GM19455 (cell line): ENCODE measurements at regions not wholly inside any gene's neighbourhood (a gene's known extent, or its start where the extent isn't known, plus 50 kb on each side); places are given as distances from the start of the nearest gene placed in this dataset.

Source experiments
- ATAC-seq: cut with Tn5 transposase; IDR thresholded peaks from one replicate; pipeline ENCODE4 v1.9.1; 2021; ENCODE audit not compliant: unreplicated experiment

DNA sequence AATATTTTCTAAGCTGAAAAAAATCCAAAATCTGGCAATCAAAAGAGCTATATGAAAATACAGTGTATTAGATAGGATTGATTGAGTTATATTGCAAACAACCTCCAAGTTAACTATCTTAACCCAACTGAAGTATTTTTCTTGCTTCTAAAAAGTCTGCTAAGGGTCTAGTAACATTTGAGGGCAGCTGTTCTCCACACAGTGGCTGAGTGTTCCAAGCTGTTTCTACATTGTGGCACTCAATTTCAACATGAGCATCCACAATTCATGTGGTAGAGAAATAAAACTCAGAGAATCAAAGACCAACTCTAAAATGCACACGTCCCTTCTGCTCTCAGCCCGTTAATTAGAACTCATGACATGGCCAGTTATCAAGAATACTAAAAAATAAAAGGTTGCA lies 340.0 kb downstream of the C12orf50 start:
- no peak for ATAC-seq

- ATAC-seq: no peak
Observed at GRCh38 chr12:87687362-87687761, 341.8 kb downstream of the C12orf50 start.

- no peak for ATAC-seq
Observed at GRCh38 chr12:87685696-87686095, 343.5 kb downstream of the C12orf50 start.

GRCh38 chr12:87679251-87679650 lies 349.9 kb downstream of the C12orf50 start:
- no peak for ATAC-seq

- no peak for ATAC-seq
Observed at GRCh38 chr12:87678453-87678852, 350.7 kb downstream of the C12orf50 start.

DNA sequence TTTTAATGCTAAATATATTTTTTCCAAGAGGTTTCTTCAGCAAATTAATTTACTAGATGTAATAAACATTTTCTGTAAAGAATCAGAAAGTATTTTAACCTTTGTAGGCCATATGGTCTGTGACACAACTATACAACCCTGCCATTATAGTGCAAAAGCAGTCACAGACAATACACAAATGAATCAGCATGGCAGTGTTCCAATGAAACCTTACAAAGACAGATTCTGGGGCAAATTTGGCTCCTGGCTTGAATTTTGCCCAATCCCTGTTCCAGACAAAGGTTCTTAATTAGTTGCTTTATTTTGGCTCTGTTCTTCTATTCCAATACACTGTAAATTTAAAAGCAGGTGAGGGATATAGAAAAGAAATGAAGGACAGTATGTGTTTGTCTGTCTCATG lies 352.5 kb downstream of the C12orf50 start:
- no peak for ATAC-seq

GRCh38 chr12:87671757-87672156 lies 357.4 kb downstream of the C12orf50 start:
- ATAC-seq: no peak

DNA sequence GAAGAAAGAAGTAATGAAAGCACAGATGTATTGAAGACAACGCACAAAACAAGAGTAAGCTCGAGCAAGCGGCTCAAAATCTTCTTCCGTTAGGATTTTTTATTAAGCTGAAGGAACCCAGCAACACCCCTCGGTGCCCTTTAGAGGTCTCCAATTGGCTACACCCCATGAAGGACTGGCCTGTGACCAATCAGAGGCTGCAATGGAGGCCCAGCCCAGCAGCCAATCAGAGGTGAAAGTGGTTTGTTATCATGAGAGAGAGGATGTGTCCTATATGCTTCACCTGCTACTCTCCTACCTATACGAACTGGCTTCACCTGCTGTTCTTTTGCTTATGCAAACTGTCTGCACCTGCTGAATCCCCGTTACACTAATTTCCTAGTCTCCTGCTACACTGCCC lies 358.8 kb downstream of the C12orf50 start:
- ATAC-seq: no peak

DNA sequence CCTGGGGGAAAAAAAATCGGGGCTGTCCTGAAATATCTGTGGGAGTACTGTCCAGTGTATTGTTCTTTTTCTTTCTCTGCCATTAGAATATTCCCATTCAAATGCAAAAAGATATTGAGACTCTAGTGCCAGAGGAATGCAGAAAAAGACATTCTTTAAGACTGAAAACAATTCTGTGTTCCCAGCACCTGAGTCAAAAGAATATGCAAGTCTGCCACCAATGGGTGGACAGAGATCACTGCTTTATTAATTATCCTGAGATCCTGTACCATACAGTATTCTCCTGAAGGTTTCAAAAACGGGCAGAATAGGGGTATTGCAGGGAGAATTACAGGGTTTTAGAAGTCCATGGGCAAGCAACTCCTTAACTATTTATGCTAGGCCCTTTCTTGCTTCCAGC lies 361.8 kb downstream of the C12orf50 start:
- no peak for ATAC-seq

DNA sequence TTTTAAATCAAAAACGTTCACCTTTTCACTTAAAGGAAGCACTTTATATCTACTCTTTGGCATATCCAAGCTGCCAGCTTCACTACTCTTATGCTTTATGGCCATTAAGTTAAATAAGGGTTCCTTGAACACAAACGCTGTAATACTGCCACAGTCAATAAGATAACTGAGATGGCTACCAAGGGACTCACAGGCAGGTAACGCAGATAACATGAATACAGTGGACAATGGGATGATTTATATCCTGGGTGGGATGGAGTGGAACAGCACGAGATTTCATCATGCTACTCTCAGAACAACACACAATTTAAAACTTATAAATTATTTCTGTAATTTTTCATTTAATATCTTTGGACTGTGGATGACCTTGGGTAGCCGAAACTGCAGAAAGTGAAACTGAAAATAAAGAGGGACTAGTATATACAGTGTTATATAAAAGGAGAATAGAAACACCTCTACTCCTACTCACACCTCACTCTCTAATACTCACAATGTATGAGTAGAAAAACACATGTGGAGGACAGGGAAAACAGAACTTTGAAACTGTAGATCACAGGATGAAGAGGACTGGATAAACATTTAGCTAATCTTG lies 367.3 kb downstream of the C12orf50 start:
- no peak for ATAC-seq

GRCh38 chr12:87660987-87661774 lies 368.0 kb downstream of the C12orf50 start:
- ATAC-seq: no peak

- ATAC-seq: no peak
Observed at GRCh38 chr12:87660291-87660690, 368.9 kb downstream of the C12orf50 start.

DNA sequence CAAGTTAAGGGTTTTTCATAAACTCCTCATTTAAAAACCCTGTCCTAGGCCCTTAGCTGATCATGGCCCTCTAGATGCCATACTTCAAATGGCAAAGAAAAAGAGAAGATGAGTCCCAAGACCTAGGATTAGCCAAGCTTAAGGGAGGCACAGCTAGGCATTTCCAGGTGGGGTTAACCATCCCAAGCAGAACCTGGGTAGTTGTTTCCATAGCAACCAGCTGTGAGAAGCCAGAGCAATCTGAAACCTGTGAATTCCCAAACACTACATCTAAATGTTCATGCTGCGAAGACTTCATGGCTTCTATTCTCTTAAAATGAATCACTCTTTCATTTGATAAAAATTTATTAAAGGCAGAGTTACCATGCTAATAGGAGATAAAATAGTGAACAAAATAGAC lies 372.9 kb downstream of the C12orf50 start:
- no peak for ATAC-seq

DNA sequence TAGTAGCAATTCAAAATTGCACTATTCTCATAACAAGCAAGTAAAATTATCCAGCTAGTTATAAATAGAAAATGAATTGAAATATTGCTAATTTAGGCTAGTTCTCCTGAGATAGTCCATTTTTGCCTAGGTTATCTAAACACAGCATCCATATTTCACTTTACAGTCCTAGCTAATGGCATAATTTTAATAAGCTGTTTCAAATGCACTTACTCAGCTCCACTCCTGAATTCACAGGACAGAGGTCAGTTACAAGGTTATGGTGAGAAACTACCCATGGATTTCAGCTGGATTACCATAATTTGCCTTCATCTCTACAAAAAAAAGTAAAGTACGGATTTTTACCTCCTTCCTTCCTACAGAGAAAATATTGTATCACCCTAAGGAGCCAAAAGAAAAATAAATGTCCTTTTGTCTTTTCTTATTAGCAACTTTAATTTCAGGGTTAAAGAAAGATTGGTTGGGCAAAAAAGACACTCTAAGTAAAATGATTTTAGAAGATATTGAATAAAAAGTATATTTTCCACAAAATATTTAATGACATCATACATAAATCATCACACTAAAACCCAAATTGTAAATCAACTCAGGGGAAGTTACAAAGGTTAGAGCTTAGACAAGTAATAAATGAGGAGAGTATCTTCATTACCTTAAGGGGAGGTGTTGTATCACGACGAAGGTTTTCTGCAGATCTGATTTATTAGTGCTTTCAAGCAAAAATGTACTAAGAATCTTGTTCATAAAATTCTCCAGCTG lies 377.4 kb downstream of the C12orf50 start:
- ATAC-seq: no peak

- ATAC-seq: no peak
Observed at GRCh38 chr12:87642245-87642644, 387.0 kb downstream of the C12orf50 start.

DNA sequence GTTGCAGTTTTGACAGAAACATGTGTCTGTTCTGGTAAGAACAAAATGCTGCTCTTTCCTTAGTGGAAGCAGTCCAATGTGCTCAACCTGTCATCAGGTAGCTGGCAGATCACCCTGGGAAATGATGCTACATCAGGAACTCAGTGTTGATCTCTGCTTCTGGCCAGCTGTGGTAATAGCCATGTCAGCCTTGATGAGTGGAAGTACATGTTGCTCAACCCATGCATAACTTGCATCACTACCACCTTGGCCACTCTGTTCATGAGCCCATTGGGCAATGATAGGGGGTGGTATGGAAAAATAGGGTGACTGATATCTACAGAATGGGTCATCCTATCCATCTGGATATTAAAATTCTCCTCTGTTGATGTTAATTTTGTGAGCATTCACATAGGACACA lies 411.0 kb downstream of the C12orf50 start:
- ATAC-seq: no peak

DNA sequence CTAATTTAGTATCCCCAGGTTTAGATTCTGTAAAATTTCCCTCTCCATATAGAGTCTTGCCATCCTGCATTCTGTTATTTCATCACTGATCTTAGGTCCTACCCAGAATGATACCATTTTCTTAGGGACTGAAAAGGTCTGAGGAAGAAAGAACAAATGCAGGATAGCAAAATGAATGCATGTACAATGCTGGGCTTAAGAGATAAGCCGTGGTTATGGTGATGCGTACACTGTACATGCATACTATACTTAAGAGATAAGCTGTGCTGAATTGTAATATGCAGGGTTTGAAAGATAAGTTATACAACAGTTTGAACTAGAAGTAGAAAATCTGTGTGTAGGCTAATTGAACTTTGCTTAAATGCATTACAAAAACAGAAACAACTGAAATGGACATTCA lies 416.2 kb downstream of the C12orf50 start:
- ATAC-seq: no peak

- ATAC-seq: no peak
Observed at GRCh38 chr12:87608321-87608720, 420.9 kb downstream of the C12orf50 start.

GRCh38 chr12:87603727-87604126 lies 425.5 kb downstream of the C12orf50 start:
- ATAC-seq: no peak

GRCh38 chr12:87599459-87599858 lies 429.7 kb downstream of the C12orf50 start:
- ATAC-seq: no peak

DNA sequence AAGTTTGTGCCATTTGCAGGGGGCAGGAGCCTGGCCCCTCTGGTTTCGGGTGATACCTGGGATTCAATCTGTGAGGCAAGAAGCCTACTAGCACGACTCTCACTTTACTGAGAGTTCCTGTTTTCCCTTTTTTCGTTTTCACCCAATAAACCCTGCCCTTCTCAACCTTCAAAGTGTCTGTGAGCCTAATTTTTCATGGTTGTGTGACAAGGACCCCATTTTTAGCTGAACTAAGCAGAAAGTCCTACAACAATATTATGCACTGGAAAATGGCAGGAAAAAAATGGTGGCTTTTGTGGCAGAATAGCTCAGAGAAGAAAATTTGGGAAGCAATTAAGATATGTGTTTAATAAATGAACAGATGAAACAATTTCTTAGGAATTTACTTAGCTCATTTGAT lies 432.1 kb downstream of the C12orf50 start:
- ATAC-seq: no peak

GRCh38 chr12:87596636-87597035 lies 432.6 kb downstream of the C12orf50 start:
- no peak for ATAC-seq
